HAP-1 (cell line): ENCODE measurements at regions not wholly inside any gene's neighbourhood (a gene's known extent, or its start where the extent isn't known, plus 50 kb on each side); places are given as distances from the start of the nearest gene placed in this dataset.
"Not testable (repeated sequence)": the region's sequence is repeated elsewhere in the genome, so short reads cannot be mapped to it uniquely, and the experiment has no call there.

Source experiments
- DNase-seq, 2 experiments: peaks; one replicate each; pipeline ENCODE4 v3.0.0-alpha.2; 2016 to 2020; ENCODE audit warnings: low spot score in 2 of 2
- H3K27me3 ChIP-seq: fragments of 250-450 bp; sonication (Bioruptor Pico); 2 replicates; pipeline ENCODE4 v1.5.1; 2020; ENCODE audit warnings: low read depth, mild to moderate bottlenecking, moderate library complexity
- H3K36me3 ChIP-seq: fragments of 250-450 bp; sonication (Bioruptor Pico); replicated peaks from 2 replicates; pipeline ENCODE4 v1.5.1; 2020; ENCODE audit warnings: mild to moderate bottlenecking
- H3K4me1 ChIP-seq: fragments of 250-450 bp; sonication (Bioruptor Pico); 2 replicates; pipeline ENCODE4 v1.5.1; 2020; ENCODE audit warnings: mild to moderate bottlenecking
- H3K4me3 ChIP-seq: fragments of 250-450 bp; sonication (Bioruptor Pico); 2 replicates; pipeline ENCODE4 v1.5.1; 2020; ENCODE audit warnings: mild to moderate bottlenecking, moderate library complexity
- H3K9me3 ChIP-seq: fragments of 250-450 bp; sonication (Bioruptor Pico); 2 replicates; pipeline ENCODE4 v1.5.1; 2020; ENCODE audit warnings: mild to moderate bottlenecking, moderate library complexity
- in situ Hi-C: fragments of 300-500 bp; cut with MboI; formaldehyde crosslinking; loops from 3 replicates; pipeline ENCODE4 v1.14.3; 2020; ENCODE audit warnings: low sequenced_read_pairs, inconsistent platforms, mixed read lengths

- in situ Hi-C loops, result no loop called here
- H3K4me1 ChIP-seq, result no peaks in the 10 kb centered on the region
- H3K4me3 ChIP-seq, result no peak overlapping the region
- H3K36me3 ChIP-seq, result no peaks in the 10 kb centered on the region
- no peaks in the 10 kb centered on the region for H3K9me3 ChIP-seq
- DNase-seq, result no peak
- H3K27me3 ChIP-seq, result peaks cover 2% of the 10 kb centered on the region; the same call in 1 of the 2 replicates
Observed at GRCh38 chr12:67765776-67766766, 117.5 kb downstream of the DYRK2 start.

GRCh38 chr12:67772267-67773169 lies 124.0 kb downstream of the DYRK2 start:
- H3K27me3 ChIP-seq, result no peaks in the 10 kb centered on the region
- DNase-seq, result peak; percentile 32 to 48
- in situ Hi-C loops, result no loop called here

GRCh38 chr12:67773896-67774295 lies 125.4 kb downstream of the DYRK2 start:
- H3K4me3 ChIP-seq, result no peak overlapping the region
- no peaks in the 10 kb centered on the region for H3K4me1 ChIP-seq
- H3K27me3 ChIP-seq, result no peaks in the 10 kb centered on the region
- in situ Hi-C loops, result no loop called here
- H3K9me3 ChIP-seq, result no peaks in the 10 kb centered on the region
- H3K36me3 ChIP-seq, result no peaks in the 10 kb centered on the region
- DNase-seq, result no peak

More at GRCh38 chr12:67772267-67773169, 124.0 kb downstream of the DYRK2 start:
- H3K4me3 ChIP-seq, result no peak overlapping the region
- no peaks in the 10 kb centered on the region for H3K9me3 ChIP-seq
- H3K4me1 ChIP-seq, result no peaks in the 10 kb centered on the region
- H3K36me3 ChIP-seq, result no peaks in the 10 kb centered on the region

GRCh38 chr12:67774983-67775587 lies 126.5 kb downstream of the DYRK2 start:
- Histone ChIP-seq H3K4me1 (no peaks in the 10 kb centered on the region), H3K27me3 (no peaks in the 10 kb centered on the region), H3K4me3 (no peak overlapping the region), H3K36me3 (no peaks in the 10 kb centered on the region), H3K9me3 (no peaks in the 10 kb centered on the region)
- no peak for DNase-seq
- in situ Hi-C loops, result no loop called here

GRCh38 chr12:67780580-67781084 lies 132.1 kb downstream of the DYRK2 start:
- no peak for DNase-seq
- Histone ChIP-seq H3K27me3 (no peaks in the 10 kb centered on the region), H3K36me3 (no peaks in the 10 kb centered on the region), H3K4me3 (no peak overlapping the region), H3K4me1 (no peaks in the 10 kb centered on the region), H3K9me3 (no peaks in the 10 kb centered on the region)
- in situ Hi-C loops, result no loop called here

- Histone ChIP-seq H3K4me1 (no peaks in the 10 kb centered on the region), H3K36me3 (no peaks in the 10 kb centered on the region), H3K27me3 (no peaks in the 10 kb centered on the region), H3K4me3 (no peak overlapping the region), H3K9me3 (no peaks in the 10 kb centered on the region)
- in situ Hi-C loops, result no loop called here
- DNase-seq, result no peak
Observed at GRCh38 chr12:67782573-67782972, 134.0 kb downstream of the DYRK2 start.

GRCh38 chr12:67783393-67783792 lies 134.8 kb downstream of the DYRK2 start:
- H3K4me1 ChIP-seq, result no peaks in the 10 kb centered on the region
- H3K4me3 ChIP-seq, result no peak overlapping the region
- in situ Hi-C loops, result no loop called here
- no peaks in the 10 kb centered on the region for H3K9me3 ChIP-seq
- no peak for DNase-seq
- H3K36me3 ChIP-seq, result no peaks in the 10 kb centered on the region
- H3K27me3 ChIP-seq, result no peaks in the 10 kb centered on the region

GRCh38 chr12:67784831-67785230 lies 136.3 kb downstream of the DYRK2 start:
- in situ Hi-C loops, result no loop called here
- no peaks in the 10 kb centered on the region for H3K36me3 ChIP-seq
- no peaks in the 10 kb centered on the region for H3K27me3 ChIP-seq
- no peak for DNase-seq
- no peaks in the 10 kb centered on the region for H3K9me3 ChIP-seq
- H3K4me1 ChIP-seq, result no peaks in the 10 kb centered on the region
- no peak overlapping the region for H3K4me3 ChIP-seq

GRCh38 chr12:67786086-67786485 lies 137.5 kb downstream of the DYRK2 start:
- DNase-seq, result no peak
- no peak overlapping the region for H3K4me3 ChIP-seq
- H3K36me3 ChIP-seq, result no peaks in the 10 kb centered on the region
- in situ Hi-C loops, result no loop called here
- no peaks in the 10 kb centered on the region for H3K4me1 ChIP-seq
- no peaks in the 10 kb centered on the region for H3K9me3 ChIP-seq
- no peaks in the 10 kb centered on the region for H3K27me3 ChIP-seq

- Histone ChIP-seq H3K4me1 (no peaks in the 10 kb centered on the region), H3K4me3 (no peak overlapping the region), H3K36me3 (no peaks in the 10 kb centered on the region), H3K9me3 (no peaks in the 10 kb centered on the region), H3K27me3 (no peaks in the 10 kb centered on the region)
- no peak for DNase-seq
- in situ Hi-C loops, result no loop called here
Observed at GRCh38 chr12:67788118-67788517, 139.6 kb downstream of the DYRK2 start.

GRCh38 chr12:67789266-67789665 lies 140.7 kb downstream of the DYRK2 start:
- no peaks in the 10 kb centered on the region for H3K36me3 ChIP-seq
- no peak overlapping the region for H3K4me3 ChIP-seq
- H3K9me3 ChIP-seq, result no peaks in the 10 kb centered on the region
- H3K4me1 ChIP-seq, result no peaks in the 10 kb centered on the region
- H3K27me3 ChIP-seq, result no peaks in the 10 kb centered on the region
- DNase-seq, result no peak
- in situ Hi-C loops, result no loop called here

GRCh38 chr12:67790660-67791059 lies 142.1 kb downstream of the DYRK2 start:
- in situ Hi-C loops, result no loop called here
- Histone ChIP-seq H3K4me1 (no peaks in the 10 kb centered on the region), H3K36me3 (no peaks in the 10 kb centered on the region), H3K27me3 (no peaks in the 10 kb centered on the region), H3K9me3 (no peaks in the 10 kb centered on the region), H3K4me3 (no peak overlapping the region)
- no peak for DNase-seq

- DNase-seq, H3K4me3 ChIP-seq, H3K36me3 ChIP-seq, in situ Hi-C loops, H3K27me3 ChIP-seq, H3K9me3 ChIP-seq, H3K4me1 ChIP-seq: not testable (repeated sequence)
Observed at GRCh38 chr12:67791362-67791761, 142.8 kb downstream of the DYRK2 start.
